AG08395 (cell line): ENCODE measurements at regions not wholly inside any gene's neighbourhood (a gene's known extent, or its start where the extent isn't known, plus 50 kb on each side); places are given as distances from the start of the nearest gene placed in this dataset.

Experiments
- DNase-seq: peaks from one replicate; pipeline ENCODE4 v3.0.0; 2012; ENCODE audit warnings: mixed read lengths, low spot score

GRCh38 chr4:3704669-3705068, 61.5 kb upstream of the ADRA2C start:
- no peak for DNase-seq

DNA sequence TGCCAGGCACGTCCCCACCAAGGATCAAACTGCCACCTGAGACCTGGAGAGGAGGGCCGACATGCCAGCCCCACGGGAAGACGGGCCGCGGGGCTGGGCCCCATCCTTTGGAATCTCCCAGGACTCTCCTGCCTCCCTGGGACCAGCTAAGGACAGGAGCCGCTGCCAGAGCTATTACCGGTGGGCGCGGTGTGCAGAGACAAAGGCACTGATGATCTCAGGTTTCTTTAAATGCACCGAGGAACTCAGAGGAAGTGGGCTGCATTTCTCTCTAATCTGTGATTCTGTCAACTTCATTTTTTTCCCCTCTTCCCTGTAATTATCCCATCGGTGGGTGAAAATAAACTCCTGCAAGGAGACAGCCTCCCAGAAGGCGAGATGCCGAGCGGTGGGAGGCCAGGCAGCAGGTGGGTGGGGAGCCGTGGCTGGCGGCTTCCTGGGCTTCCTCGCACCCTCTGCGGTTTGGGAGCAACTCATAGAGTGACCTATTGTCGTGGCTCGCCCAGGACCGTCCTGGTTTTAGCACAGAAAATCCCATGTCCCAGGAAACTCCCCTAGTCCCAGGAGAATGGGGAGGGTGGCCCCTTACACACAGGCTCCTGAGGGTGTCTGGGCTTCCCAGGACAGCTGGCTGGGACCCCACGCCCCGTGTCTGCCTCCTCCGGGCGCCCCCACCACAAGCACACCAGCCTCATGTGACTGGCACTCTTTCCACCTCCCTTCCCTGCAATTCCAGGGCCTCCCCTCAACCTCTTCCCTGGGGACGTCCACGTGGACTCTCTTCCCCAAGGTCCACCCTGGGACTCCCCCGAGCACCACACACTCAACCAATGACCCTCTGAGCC, 62.3 kb upstream of the ADRA2C start:
- DNase-seq: no peak

DNA sequence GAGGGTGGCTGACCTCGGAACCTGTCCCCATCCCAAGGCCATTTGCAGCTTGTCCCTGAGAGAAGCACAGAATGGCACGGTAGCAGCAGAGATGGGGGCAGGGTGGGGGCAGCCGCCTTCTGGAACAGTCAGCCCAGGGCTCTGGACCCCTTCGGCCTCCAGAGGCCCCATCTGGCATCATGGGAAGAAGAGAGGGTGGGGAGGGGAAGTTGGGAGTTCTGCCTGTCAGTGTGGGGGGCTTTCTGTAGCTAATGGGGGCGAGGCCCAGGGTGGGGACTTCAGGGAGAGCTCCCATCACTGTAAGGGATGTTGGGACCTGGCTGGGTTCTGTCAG, 62.9 kb upstream of the ADRA2C start:
- no peak for DNase-seq

GRCh38 chr4:3702561-3703221, 63.5 kb upstream of the ADRA2C start:
- DNase-seq: no peak

GRCh38 chr4:3701736-3702560, 64.2 kb upstream of the ADRA2C start:
- no peak for DNase-seq

GRCh38 chr4:3701271-3701734, 64.9 kb upstream of the ADRA2C start:
- DNase-seq: no peak

- no peak for DNase-seq
Measured at GRCh38 chr4:3700736-3701135, 65.4 kb upstream of the ADRA2C start.

- DNase-seq: no peak
Measured at GRCh38 chr4:3700223-3700622, 66.0 kb upstream of the ADRA2C start.

DNA sequence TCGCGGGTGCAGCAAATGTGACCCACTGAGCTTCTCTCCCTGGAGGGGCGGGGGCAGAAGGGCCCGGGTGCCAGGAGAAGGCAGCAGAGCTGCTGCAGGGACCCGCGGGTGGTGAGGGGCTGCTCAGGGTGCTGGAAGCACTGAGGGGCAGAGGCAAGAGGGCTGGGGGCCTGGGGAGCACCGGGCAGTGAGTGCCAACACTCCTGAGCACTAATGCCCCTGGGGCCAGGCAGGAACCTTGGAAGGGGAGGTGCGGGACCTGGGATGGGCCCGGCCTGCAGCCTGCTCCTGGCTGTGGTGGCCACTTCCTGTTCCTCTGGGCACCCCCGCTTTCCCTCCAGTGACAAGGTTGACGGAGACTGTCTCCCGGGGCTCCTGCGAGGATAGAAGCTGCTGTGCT, 66.5 kb upstream of the ADRA2C start:
- no peak for DNase-seq

- DNase-seq: no peak
Measured at GRCh38 chr4:3699261-3699660, 66.9 kb upstream of the ADRA2C start.

DNA sequence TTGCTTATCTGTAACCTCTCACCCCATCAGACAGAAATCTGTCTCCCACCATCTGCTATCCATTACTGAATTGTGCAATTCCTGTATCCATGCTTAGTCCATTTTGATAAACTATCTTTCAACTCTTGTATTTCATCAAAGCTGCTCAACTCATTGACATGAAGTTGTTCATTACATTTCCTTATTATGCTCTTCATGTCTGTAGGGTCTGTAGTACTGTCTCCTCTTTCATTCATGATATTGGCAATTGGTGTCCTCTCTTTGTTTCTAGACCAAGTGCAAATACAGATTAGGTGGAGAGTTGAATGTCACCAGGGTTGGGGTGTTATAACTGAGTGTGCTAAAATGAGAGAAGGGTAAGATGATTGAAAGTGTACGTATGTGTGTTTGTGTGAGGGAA, 69.2 kb upstream of the ADRA2C start:
- no peak for DNase-seq

DNA sequence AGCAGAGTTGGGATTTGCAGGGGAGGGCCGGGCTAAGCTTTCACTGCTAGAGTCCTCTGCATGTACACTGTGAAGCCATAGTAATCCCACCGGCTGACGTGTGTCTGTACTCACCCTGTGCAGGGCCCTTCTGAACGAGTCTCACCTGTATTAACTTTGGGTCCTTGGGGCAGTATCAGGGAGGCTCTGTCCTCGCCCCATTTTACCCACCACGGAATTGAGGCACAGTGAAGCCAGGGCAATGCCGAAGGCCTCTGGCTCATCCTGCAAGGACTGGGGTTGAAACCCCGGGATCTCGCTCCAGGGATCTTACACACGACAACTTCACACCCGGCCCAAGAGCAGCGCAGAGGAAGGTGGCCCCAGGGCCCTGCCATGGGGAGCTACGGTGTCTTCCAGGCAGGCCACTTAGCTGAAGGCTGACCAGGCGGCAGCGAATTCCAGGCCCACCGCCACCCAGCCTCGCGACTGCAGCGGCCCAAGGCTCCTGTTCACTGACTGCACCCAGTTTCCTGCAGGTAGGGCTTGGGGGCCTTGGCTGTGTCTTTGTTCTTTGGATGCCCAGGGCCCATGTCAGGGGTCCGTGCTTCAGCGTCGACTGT, 75.5 kb upstream of the ADRA2C start:
- no peak for DNase-seq

GRCh38 chr4:3689576-3690550, 76.3 kb upstream of the ADRA2C start:
- no peak for DNase-seq

DNA sequence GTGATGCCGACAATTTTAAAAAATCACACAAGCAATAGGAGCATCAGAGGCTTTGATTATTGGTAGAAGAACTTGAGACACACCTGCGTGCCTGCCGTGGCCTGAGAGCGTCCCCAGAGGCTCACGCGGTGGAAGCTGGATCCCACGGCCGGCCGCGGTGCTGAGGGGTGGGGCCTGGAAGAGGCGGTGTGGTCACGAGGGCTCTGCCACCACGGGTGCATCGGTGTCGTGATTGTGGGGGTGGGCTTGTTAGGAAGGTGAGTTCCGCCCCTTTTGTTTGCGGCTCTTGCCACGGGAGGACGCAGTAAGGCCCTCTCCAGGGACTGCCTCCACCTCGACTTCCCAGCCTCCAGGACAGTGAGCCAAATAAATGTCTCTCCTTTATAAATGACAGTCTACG, 77.2 kb upstream of the ADRA2C start:
- DNase-seq: no peak

DNA sequence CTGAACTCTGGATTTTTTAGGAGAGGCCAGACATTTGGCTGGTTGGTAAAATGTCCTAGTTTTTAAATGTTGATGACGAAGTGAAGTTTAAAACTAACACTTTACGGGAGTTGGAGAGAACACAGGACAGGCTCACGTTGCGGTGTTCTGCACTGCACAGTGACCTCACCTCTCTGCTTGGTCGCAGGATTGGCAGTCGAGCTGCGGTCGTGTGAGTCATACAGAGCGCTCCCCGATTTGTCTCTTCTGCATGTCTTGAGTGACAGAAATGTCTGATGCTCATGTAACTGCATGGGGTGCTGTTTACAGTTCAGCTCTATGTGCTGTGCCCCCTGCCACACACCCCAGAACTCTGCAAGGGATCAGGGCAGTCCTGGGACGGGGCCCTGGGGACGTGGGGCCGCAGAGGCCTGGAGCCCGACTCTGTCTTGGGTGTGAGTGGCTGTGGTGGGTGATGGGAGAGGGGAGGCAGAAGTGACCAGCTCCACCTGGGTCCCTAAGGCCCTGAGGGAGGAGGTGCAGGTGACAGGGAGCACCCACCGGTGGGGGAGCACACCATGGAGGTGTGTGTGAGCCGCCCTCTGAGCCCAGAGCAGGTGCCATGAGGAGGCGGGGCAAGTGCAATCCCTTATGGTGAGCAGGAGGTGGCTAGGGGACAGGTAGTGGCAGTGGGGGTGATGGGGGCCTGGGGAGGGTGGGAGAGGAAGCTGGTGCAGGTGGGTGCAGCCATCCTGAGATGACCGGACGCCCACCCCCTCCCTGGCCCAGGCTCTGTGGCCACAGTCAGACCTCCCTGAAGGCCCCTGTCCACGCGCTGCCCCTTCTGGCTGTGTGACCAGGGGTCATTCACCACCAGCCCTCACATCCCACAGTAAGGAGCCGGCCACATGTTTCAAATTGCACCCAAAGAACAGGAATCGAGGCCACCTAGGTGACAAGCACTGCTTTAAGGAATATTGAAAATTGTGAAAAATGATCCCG, 77.9 kb upstream of the ADRA2C start:
- no peak for DNase-seq

- no peak for DNase-seq
Measured at GRCh38 chr4:3687538-3687937, 78.6 kb upstream of the ADRA2C start.

DNA sequence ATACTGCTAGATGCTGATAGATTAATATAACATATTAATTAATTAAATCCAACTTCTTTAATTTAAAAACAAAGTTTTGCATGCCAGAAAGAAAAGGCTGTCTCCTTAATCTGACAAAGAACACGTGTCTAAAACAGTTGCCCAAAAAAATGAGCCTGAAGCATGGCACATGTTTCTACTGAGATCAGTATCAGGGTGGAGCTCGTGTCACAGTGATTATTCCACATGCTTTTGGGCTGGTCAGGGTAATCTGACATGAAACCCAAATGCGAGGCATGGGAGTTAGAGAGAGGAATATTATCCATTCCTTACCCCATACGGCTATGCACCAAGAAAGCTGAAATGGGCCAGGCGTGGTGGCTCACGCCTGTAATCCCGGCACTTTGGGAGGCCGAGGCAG, 79.4 kb upstream of the ADRA2C start:
- DNase-seq: no peak

GRCh38 chr4:3685081-3685645, 81.0 kb upstream of the ADRA2C start:
- no peak for DNase-seq

DNA sequence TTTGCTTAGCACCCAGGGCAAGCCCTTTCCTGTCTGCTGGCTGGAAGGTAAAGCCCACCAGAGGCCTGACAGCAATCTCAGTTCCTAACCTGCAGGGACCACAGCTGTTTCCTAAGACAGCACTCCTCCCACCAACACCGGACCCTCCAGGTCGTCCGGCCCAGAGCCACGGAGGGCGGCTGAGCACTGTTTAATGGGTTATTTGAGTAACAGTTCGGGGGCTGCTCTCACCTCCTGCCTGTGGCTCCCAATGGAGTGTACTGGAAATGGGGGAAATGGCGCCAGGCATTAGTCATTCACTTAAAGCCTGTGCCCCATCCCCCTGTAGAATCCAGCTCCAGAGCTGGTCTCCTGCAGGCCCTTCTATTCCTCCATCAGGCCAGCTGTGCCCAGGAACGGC, 81.6 kb upstream of the ADRA2C start:
- DNase-seq: no peak
